GM18951 (cell line): ENCODE measurements at regions not wholly inside any gene's neighbourhood (a gene's known extent, or its start where the extent isn't known, plus 50 kb on each side); places are given as distances from the start of the nearest gene placed in this dataset.
"Not testable (repeated sequence)": the region's sequence is repeated elsewhere in the genome, so short reads cannot be mapped to it uniquely, and the experiment has no call there.

Experiments used
- POLR2A ChIP-seq: IDR thresholded peaks from 4 replicates; pipeline ENCODE4 v1.6.1; 2011; ENCODE audit warnings: mild to moderate bottlenecking; ENCODE audit not compliant: insufficient read length, insufficient read depth; ENCODE audit errors: extremely low read depth
- in situ Hi-C: fragments of 300-500 bp; cut with MboI; formaldehyde crosslinking; loops from one replicate; pipeline ENCODE4 v1.12.0; 2022; ENCODE audit warnings: low sequenced_read_pairs, mixed read lengths, inconsistent platforms; ENCODE audit not compliant: unreplicated experiment

- no peak for TF ChIP-seq POLR2A
- in situ Hi-C loops, result no loop called here
These were observed 465.0 kb upstream of the KLF6 start for GRCh38 chr10:4249841-4250586.

- no peak for TF ChIP-seq POLR2A
- in situ Hi-C loops, result no loop called here
These were observed 462.4 kb upstream of the KLF6 start for GRCh38 chr10:4247379-4247778.

- TF ChIP-seq POLR2A, result no peak
- in situ Hi-C loops, result no loop called here
These were observed 461.9 kb upstream of the KLF6 start for GRCh38 chr10:4246881-4247358.

GRCh38 chr10:4243651-4244050 lies 458.6 kb upstream of the KLF6 start:
- in situ Hi-C loops, result no loop called here
- TF ChIP-seq POLR2A, result no peak

GRCh38 chr10:4243169-4243568 lies 458.2 kb upstream of the KLF6 start:
- TF ChIP-seq POLR2A, result no peak
- in situ Hi-C loops, result no loop called here

GRCh38 chr10:4242561-4243035 lies 457.6 kb upstream of the KLF6 start:
- in situ Hi-C loops, result no loop called here
- TF ChIP-seq POLR2A, result no peak

GRCh38 chr10:4241724-4242345 lies 456.8 kb upstream of the KLF6 start:
- in situ Hi-C loops, result no loop called here

GRCh38 chr10:4240608-4241197 lies 455.7 kb upstream of the KLF6 start:
- in situ Hi-C loops, result no loop called here
- no peak for TF ChIP-seq POLR2A

More at GRCh38 chr10:4241724-4242345, 456.8 kb upstream of the KLF6 start:
- TF ChIP-seq POLR2A, result no peak

GRCh38 chr10:4239186-4239585 lies 454.2 kb upstream of the KLF6 start:
- no peak for TF ChIP-seq POLR2A
- in situ Hi-C loops, result no loop called here

- in situ Hi-C loops, result not testable (repeated sequence)
These were observed 451.9 kb upstream of the KLF6 start for GRCh38 chr10:4236905-4237304.

GRCh38 chr10:4234661-4235060 lies 449.7 kb upstream of the KLF6 start:
- TF ChIP-seq POLR2A, result no peak
- in situ Hi-C loops, result no loop called here

GRCh38 chr10:4231439-4231838 lies 446.4 kb upstream of the KLF6 start:
- in situ Hi-C loops, result no loop called here
- no peak for TF ChIP-seq POLR2A

- in situ Hi-C loops, result no loop called here
- TF ChIP-seq POLR2A, result no peak
These were observed 445.0 kb upstream of the KLF6 start for GRCh38 chr10:4230036-4230435.

GRCh38 chr10:4229106-4229505 lies 444.1 kb upstream of the KLF6 start:
- no peak for TF ChIP-seq POLR2A
- in situ Hi-C loops, result no loop called here
